ENCODE measurements at regions not wholly inside any gene's neighbourhood (a gene's known extent, or its start where the extent isn't known, plus 50 kb on each side); places are given as distances from the start of the nearest gene placed in this dataset.
A peak's percentile ranks its signal among the peaks of the same experiment; 100 is the strongest.
"Not testable (repeated sequence)": the region's sequence is repeated elsewhere in the genome, so short reads cannot be mapped to it uniquely, and the experiment has no call there.

GRCh38 chr1:30452925-30453324 is 270.5 kb downstream of the MATN1 start:
- no peak for DNase-seq

GRCh38 chr1:30452170-30452569 is 271.2 kb downstream of the MATN1 start:
- DNase-seq: no peak

- no peak for DNase-seq
Observed at GRCh38 chr1:30451532-30452125, 271.8 kb downstream of the MATN1 start.

- no peak for DNase-seq
Observed at GRCh38 chr1:30450818-30451233, 272.6 kb downstream of the MATN1 start.

GRCh38 chr1:30450148-30450817 is 273.1 kb downstream of the MATN1 start:
- no peak for DNase-seq

- no peak for DNase-seq
Observed at GRCh38 chr1:30449428-30450147, 273.8 kb downstream of the MATN1 start.

GRCh38 chr1:30449003-30449402 is 274.4 kb downstream of the MATN1 start:
- DNase-seq: no peak

GRCh38 chr1:30447701-30448100 is 275.7 kb downstream of the MATN1 start:
- DNase-seq: no peak

GRCh38 chr1:30447080-30447479 is 276.3 kb downstream of the MATN1 start:
- no peak for DNase-seq

- DNase-seq: no peak
Observed at GRCh38 chr1:30446508-30446907, 276.9 kb downstream of the MATN1 start.

GRCh38 chr1:30446095-30446494 is 277.3 kb downstream of the MATN1 start:
- no peak for DNase-seq

- no peak for DNase-seq
Observed at GRCh38 chr1:30445449-30445848, 277.9 kb downstream of the MATN1 start.

GRCh38 chr1:30444850-30445249 is 278.5 kb downstream of the MATN1 start:
- DNase-seq: peak; percentile 52

- no peak for DNase-seq
Observed at GRCh38 chr1:30444401-30444800, 279.0 kb downstream of the MATN1 start.

- DNase-seq: not testable (repeated sequence)
Observed at GRCh38 chr1:30438274-30438673, 285.1 kb downstream of the MATN1 start.

GRCh38 chr1:30437059-30437576 is 286.3 kb downstream of the MATN1 start:
- DNase-seq: no peak

GRCh38 chr1:30427545-30427944 is 295.8 kb downstream of the MATN1 start:
- DNase-seq: no peak

- no peak for DNase-seq
Observed at GRCh38 chr1:30425046-30425445, 298.3 kb downstream of the MATN1 start.

- no peak for DNase-seq
Observed at GRCh38 chr1:30423570-30423969, 299.8 kb downstream of the MATN1 start.

- DNase-seq: no peak
Observed at GRCh38 chr1:30422251-30422650, 301.1 kb downstream of the MATN1 start.

GRCh38 chr1:30420519-30421050 is 302.8 kb downstream of the MATN1 start:
- no peak for DNase-seq

- DNase-seq: no peak
Observed at GRCh38 chr1:30419831-30420230, 303.6 kb downstream of the MATN1 start.

GRCh38 chr1:30418939-30419720 is 304.3 kb downstream of the MATN1 start:
- no peak for DNase-seq
